HT-29 (cell line): ENCODE measurements at regions not wholly inside any gene's neighbourhood (a gene's known extent, or its start where the extent isn't known, plus 50 kb on each side); places are given as distances from the start of the nearest gene placed in this dataset.
A peak's percentile ranks its signal among the peaks of the same experiment; 100 is the strongest.

Experiments
- DNase-seq: peaks from one replicate; pipeline ENCODE4 v3.0.0-alpha.2; 2015; ENCODE audit warnings: low spot score

- DNase-seq, result no peak
Observed at GRCh38 chr9:74322661-74323314, 174.3 kb upstream of the RORB start.

GRCh38 chr9:74330487-74331214, 166.5 kb upstream of the RORB start:
- no peak for DNase-seq

GRCh38 chr9:74331607-74332006, 165.5 kb upstream of the RORB start:
- no peak for DNase-seq

GRCh38 chr9:74333384-74334032, 163.6 kb upstream of the RORB start:
- no peak for DNase-seq

GRCh38 chr9:74334271-74334670, 162.9 kb upstream of the RORB start:
- DNase-seq, result no peak

- DNase-seq, result no peak
Observed at GRCh38 chr9:74336161-74336560, 161.0 kb upstream of the RORB start.

- no peak for DNase-seq
Observed at GRCh38 chr9:74348777-74349176, 148.4 kb upstream of the RORB start.

GRCh38 chr9:74355107-74355506, 142.0 kb upstream of the RORB start:
- DNase-seq, result no peak

GRCh38 chr9:74357577-74357976, 139.6 kb upstream of the RORB start:
- DNase-seq, result no peak

GRCh38 chr9:74358959-74359358, 138.2 kb upstream of the RORB start:
- no peak for DNase-seq

GRCh38 chr9:74361508-74361907, 135.6 kb upstream of the RORB start:
- DNase-seq, result no peak

- no peak for DNase-seq
Observed at GRCh38 chr9:74362423-74362822, 134.7 kb upstream of the RORB start.

- DNase-seq, result no peak
Observed at GRCh38 chr9:74366111-74366510, 131.0 kb upstream of the RORB start.

- no peak for DNase-seq
Observed at GRCh38 chr9:74369844-74370243, 127.3 kb upstream of the RORB start.

- no peak for DNase-seq
Observed at GRCh38 chr9:74373348-74373747, 123.8 kb upstream of the RORB start.

- peak; percentile 75 for DNase-seq
Observed at GRCh38 chr9:74379718-74380117, 117.4 kb upstream of the RORB start.

GRCh38 chr9:74391816-74392215, 105.3 kb upstream of the RORB start:
- DNase-seq, result no peak

GRCh38 chr9:74403581-74403980, 93.6 kb upstream of the RORB start:
- DNase-seq, result no peak

GRCh38 chr9:74404620-74405019, 92.5 kb upstream of the RORB start:
- DNase-seq, result no peak

- no peak for DNase-seq
Observed at GRCh38 chr9:74407166-74407565, 90.0 kb upstream of the RORB start.

GRCh38 chr9:74412236-74412979, 84.7 kb upstream of the RORB start:
- no peak for DNase-seq

- DNase-seq, result no peak
Observed at GRCh38 chr9:74413876-74414275, 83.3 kb upstream of the RORB start.
